ENCODE measurements at regions not wholly inside any gene's neighbourhood (a gene's known extent, or its start where the extent isn't known, plus 50 kb on each side); places are given as distances from the start of the nearest gene placed in this dataset.

- CTCF ChIA-PET, result no interaction called here
These were observed 175.5 kb downstream of the TMEM18 start for GRCh38 chr2:501667-502066.

GRCh38 chr2:501130-501529 is 176.1 kb downstream of the TMEM18 start:
- TF ChIP-seq CTCF (IDR thresholded peaks at IDR 0.05; ENCODE audit: control extremely low read depth, extremely low read depth, low read depth, missing control alignments), result no peak
- ChIA-PET POLR2A (no interaction called here), CTCF (no interaction called here)
- no peak for DNase-seq (ENCODE audit: extremely low spot score)

More at GRCh38 chr2:501667-502066, 175.5 kb downstream of the TMEM18 start:
- POLR2A ChIA-PET, result no interaction called here
- DNase-seq (ENCODE audit: extremely low spot score), result no peak
- TF ChIP-seq CTCF (IDR thresholded peaks at IDR 0.05; ENCODE audit: control extremely low read depth, extremely low read depth, low read depth, missing control alignments), result no peak

- CTCF ChIA-PET, result no interaction called here
- no peak for DNase-seq (ENCODE audit: extremely low spot score)
- POLR2A ChIA-PET, result no interaction called here
- no peak for TF ChIP-seq CTCF (IDR thresholded peaks at IDR 0.05; ENCODE audit: control extremely low read depth, extremely low read depth, low read depth, missing control alignments)
These were observed 177.5 kb downstream of the TMEM18 start for GRCh38 chr2:499726-500125.

GRCh38 chr2:498493-499178 is 178.6 kb downstream of the TMEM18 start:
- CTCF ChIA-PET, result no interaction called here
- TF ChIP-seq CTCF (IDR thresholded peaks at IDR 0.05; ENCODE audit: control extremely low read depth, extremely low read depth, low read depth, missing control alignments), result no peak
- no peak for DNase-seq (ENCODE audit: extremely low spot score)
- POLR2A ChIA-PET, result no interaction called here

- no peak for DNase-seq (ENCODE audit: extremely low spot score)
- TF ChIP-seq CTCF (IDR thresholded peaks at IDR 0.05; ENCODE audit: control extremely low read depth, extremely low read depth, low read depth, missing control alignments), result no peak
- ChIA-PET POLR2A (no interaction called here), CTCF (no interaction called here)
These were observed 179.3 kb downstream of the TMEM18 start for GRCh38 chr2:497770-498492.

GRCh38 chr2:496729-497128 is 180.5 kb downstream of the TMEM18 start:
- DNase-seq (ENCODE audit: extremely low spot score), result no peak
- ChIA-PET CTCF (no interaction called here), POLR2A (no interaction called here)
- no peak for TF ChIP-seq CTCF (IDR thresholded peaks at IDR 0.05; ENCODE audit: control extremely low read depth, extremely low read depth, low read depth, missing control alignments)
